NCI-H510A (cell line): ENCODE measurements at regions not wholly inside any gene's neighbourhood (a gene's known extent, or its start where the extent isn't known, plus 50 kb on each side); places are given as distances from the start of the nearest gene placed in this dataset.
"Not testable (repeated sequence)": the region's sequence is repeated elsewhere in the genome, so short reads cannot be mapped to it uniquely, and the experiment has no call there.

Experiments used
- DNase-seq: peaks from one replicate; lab custom pipeline; 2025; lab: John Stamatoyannopoulos, UW

GRCh38 chr6:53446151-53446550 is 97.4 kb upstream of the ELOVL5 start:
- no peak for DNase-seq

- no peak for DNase-seq
These were observed 93.0 kb upstream of the ELOVL5 start for GRCh38 chr6:53441761-53442160.

- no peak for DNase-seq
These were observed 92.3 kb upstream of the ELOVL5 start for GRCh38 chr6:53441035-53441493.

- DNase-seq = no peak
These were observed 91.7 kb upstream of the ELOVL5 start for GRCh38 chr6:53440336-53440945.

- DNase-seq = no peak
These were observed 90.8 kb upstream of the ELOVL5 start for GRCh38 chr6:53439556-53439955.

GRCh38 chr6:53437557-53438202 is 88.9 kb upstream of the ELOVL5 start:
- peak; percentile 74 for DNase-seq

- DNase-seq = no peak
These were observed 88.0 kb upstream of the ELOVL5 start for GRCh38 chr6:53436526-53437303.

- no peak for DNase-seq
These were observed 85.2 kb upstream of the ELOVL5 start for GRCh38 chr6:53433951-53434285.

- DNase-seq = no peak
These were observed 84.7 kb upstream of the ELOVL5 start for GRCh38 chr6:53433261-53433950.

GRCh38 chr6:53432318-53433161 is 83.8 kb upstream of the ELOVL5 start:
- DNase-seq = peak; percentile 88

GRCh38 chr6:53431704-53432103 is 83.0 kb upstream of the ELOVL5 start:
- peak; percentile 16 for DNase-seq

- DNase-seq = no peak
These were observed 80.7 kb upstream of the ELOVL5 start for GRCh38 chr6:53429401-53429800.

- no peak for DNase-seq
These were observed 80.1 kb upstream of the ELOVL5 start for GRCh38 chr6:53428886-53429285.

GRCh38 chr6:53426667-53427270 is 78.0 kb upstream of the ELOVL5 start:
- no peak for DNase-seq

- no peak for DNase-seq
These were observed 77.4 kb upstream of the ELOVL5 start for GRCh38 chr6:53426117-53426516.

- DNase-seq = no peak
These were observed 76.4 kb upstream of the ELOVL5 start for GRCh38 chr6:53424976-53425718.

- DNase-seq = no peak
These were observed 75.5 kb upstream of the ELOVL5 start for GRCh38 chr6:53424300-53424699.

- not testable (repeated sequence) for DNase-seq
These were observed 74.8 kb upstream of the ELOVL5 start for GRCh38 chr6:53423560-53423959.

GRCh38 chr6:53419026-53419425 is 70.3 kb upstream of the ELOVL5 start:
- DNase-seq = no peak

- DNase-seq = no peak
These were observed 69.5 kb upstream of the ELOVL5 start for GRCh38 chr6:53418288-53418687.

- DNase-seq = no peak
These were observed 68.4 kb upstream of the ELOVL5 start for GRCh38 chr6:53417141-53417540.
